ENCODE measurements at regions not wholly inside any gene's neighbourhood (a gene's known extent, or its start where the extent isn't known, plus 50 kb on each side); places are given as distances from the start of the nearest gene placed in this dataset.

GRCh38 chr6:85314586-85314985 is 135.3 kb upstream of the NT5E start:
- TF ChIP-seq, protein P1, sequence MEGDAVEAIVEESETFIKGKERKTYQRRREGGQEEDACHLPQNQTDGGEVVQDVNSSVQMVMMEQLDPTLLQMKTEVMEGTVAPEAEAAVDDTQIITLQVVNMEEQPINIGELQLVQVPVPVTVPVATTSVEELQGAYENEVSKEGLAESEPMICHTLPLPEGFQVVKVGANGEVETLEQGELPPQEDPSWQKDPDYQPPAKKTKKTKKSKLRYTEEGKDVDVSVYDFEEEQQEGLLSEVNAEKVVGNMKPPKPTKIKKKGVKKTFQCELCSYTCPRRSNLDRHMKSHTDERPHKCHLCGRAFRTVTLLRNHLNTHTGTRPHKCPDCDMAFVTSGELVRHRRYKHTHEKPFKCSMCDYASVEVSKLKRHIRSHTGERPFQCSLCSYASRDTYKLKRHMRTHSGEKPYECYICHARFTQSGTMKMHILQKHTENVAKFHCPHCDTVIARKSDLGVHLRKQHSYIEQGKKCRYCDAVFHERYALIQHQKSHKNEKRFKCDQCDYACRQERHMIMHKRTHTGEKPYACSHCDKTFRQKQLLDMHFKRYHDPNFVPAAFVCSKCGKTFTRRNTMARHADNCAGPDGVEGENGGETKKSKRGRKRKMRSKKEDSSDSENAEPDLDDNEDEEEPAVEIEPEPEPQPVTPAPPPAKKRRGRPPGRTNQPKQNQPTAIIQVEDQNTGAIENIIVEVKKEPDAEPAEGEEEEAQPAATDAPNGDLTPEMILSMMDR (IDR thresholded peaks at IDR 0.05; ENCODE audit: low read length) = no peak
- TF ChIP-seq EZH2 (IDR thresholded peaks at IDR 0.05; ENCODE audit: borderline replicate concordance, low read length) = no peak
